Keratinocyte (primary cell): ENCODE measurements at regions not wholly inside any gene's neighbourhood (a gene's known extent, or its start where the extent isn't known, plus 50 kb on each side); places are given as distances from the start of the nearest gene placed in this dataset.
A peak's percentile ranks its signal among the peaks of the same experiment; 100 is the strongest.

Source experiments
- DNase-seq: peaks from one replicate; pipeline ENCODE4 v3.0.0-alpha.2; 2011; ENCODE audit warnings: low read depth, missing footprints, low spot score
- FAIRE-seq: peaks from 2 replicates; lab custom pipeline; 2011; peaks lifted over from hg19 to GRCh38; lab: Jason Lieb, UNC
- H2AFZ ChIP-seq: 2 replicates; pipeline ENCODE4 v1.6.0; 2012; ENCODE audit warnings: low read length, control low read depth, inconsistent platforms; ENCODE audit not compliant: control insufficient read depth
- H3K27ac ChIP-seq: 2 replicates; pipeline ENCODE4 v1.5.1; 2011; ENCODE audit warnings: low read length; ENCODE audit not compliant: control insufficient read depth, insufficient read depth
- H3K27me3 ChIP-seq: 3 replicates; pipeline ENCODE4 v1.6.0; 2011; ENCODE audit warnings: low read length; ENCODE audit not compliant: control insufficient read depth, insufficient read depth; ENCODE audit errors: extremely low read depth
- H3K36me3 ChIP-seq, 2 experiments: 2 replicates in 1 of 2; 3 replicates in 1 of 2; pipeline ENCODE4 v1.5.1; 2011; ENCODE audit warnings: low read length in 2 of 2, mild to moderate bottlenecking in 1 of 2; ENCODE audit not compliant: control insufficient read depth in 2 of 2, insufficient read depth in 2 of 2; ENCODE audit errors: extremely low read depth in 1 of 2
- H3K4me1 ChIP-seq: 3 replicates; pipeline ENCODE4 v1.5.1; 2011; ENCODE audit warnings: low read length; ENCODE audit not compliant: control insufficient read depth, insufficient read depth; ENCODE audit errors: extremely low read depth
- H3K4me2 ChIP-seq: 3 replicates; pipeline ENCODE4 v1.6.0; 2011; ENCODE audit warnings: low read depth, low read length; ENCODE audit not compliant: control insufficient read depth, insufficient read depth; ENCODE audit errors: extremely low read depth
- H3K4me3 ChIP-seq, 3 experiments: fragments of 200-600 bp in 1 of 3; sonication (generic) in 1 of 3; 2 replicates in 2 of 3; 3 replicates in 1 of 3; pipeline ENCODE4 v1.5.1; 2011 to 2016; ENCODE audit warnings: low read length in 3 of 3, mild to moderate bottlenecking in 3 of 3, control low read depth in 2 of 3, inconsistent platforms in 1 of 3, low read depth in 1 of 3, mixed read lengths in 1 of 3, mixed run types in 1 of 3, moderate library complexity in 1 of 3; ENCODE audit not compliant: control insufficient read depth in 2 of 3, insufficient read depth in 2 of 3; ENCODE audit errors: extremely low read depth in 1 of 3
- H3K79me2 ChIP-seq: 2 replicates; pipeline ENCODE4 v1.6.0; 2012; ENCODE audit warnings: low read length; ENCODE audit not compliant: control insufficient read depth, insufficient read depth
- H3K9ac ChIP-seq: 3 replicates; pipeline ENCODE4 v1.6.0; 2011; ENCODE audit warnings: low read length; ENCODE audit not compliant: control insufficient read depth, insufficient read depth; ENCODE audit errors: extremely low read depth
- H3K9me1 ChIP-seq: 3 replicates; pipeline ENCODE4 v1.6.0; 2011; ENCODE audit warnings: low read length; ENCODE audit not compliant: control insufficient read depth, insufficient read depth; ENCODE audit errors: extremely low read depth
- H3K9me3 ChIP-seq: 2 replicates; pipeline ENCODE4 v1.5.1; 2012; ENCODE audit warnings: low read depth, low read length; ENCODE audit not compliant: control insufficient read depth
- H4K20me1 ChIP-seq: 3 replicates; pipeline ENCODE4 v1.6.0; 2011; ENCODE audit warnings: low read length; ENCODE audit not compliant: control insufficient read depth, insufficient read depth; ENCODE audit errors: extremely low read depth
- CTCF ChIP-seq, 3 experiments: IDR thresholded peaks in 1 of 3; conservative IDR thresholded peaks in 1 of 3; optimal IDR thresholded peaks in 1 of 3; 2 replicates in 2 of 3; 3 replicates in 1 of 3; pipeline versions ENCODE3 to v1.5.1; 2011; ENCODE audit warnings: low read length in 3 of 3, mild to moderate bottlenecking in 3 of 3, moderate library complexity in 2 of 3, control low read depth in 1 of 3, inconsistent platforms in 1 of 3; ENCODE audit not compliant: insufficient read depth in 2 of 3; ENCODE audit errors: extremely low read depth in 1 of 3
- EZH2 ChIP-seq: IDR thresholded peaks from one replicate; pipeline ENCODE4 v1.6.1; 2012; ENCODE audit warnings: inconsistent platforms, mild to moderate bottlenecking, low read length, moderate library complexity
- dilution Hi-C: fragments of 300-500 bp; cut with MboI; formaldehyde crosslinking; loops from one replicate; pipeline ENCODE4 v1.7.0; 2020; ENCODE audit warnings: low sequenced_read_pairs; ENCODE audit not compliant: extremely low pct_ligation_motif_present

- TF ChIP-seq EZH2 (no peak), CTCF (optimal IDR thresholded peaks at IDR 0.05 in 1 of 3, IDR thresholded peaks at IDR 0.05 in 1 of 3, conservative IDR thresholded peaks at IDR 0.05 in 1 of 3; ENCODE audit: extremely low read depth in 1 of 3, insufficient read depth in 2 of 3, low read length in 3 of 3) (no peak)
- Histone ChIP-seq H3K27ac (peak overlapping the region; percentile 19), H3K4me1 (peaks cover 18% of the 10 kb centered on the region), H3K4me2 (peak overlapping the region; percentile 58), H4K20me1 (no peaks in the 10 kb centered on the region), H3K27me3 (no peaks in the 10 kb centered on the region), H3K9me1 (no peaks in the 10 kb centered on the region), H3K4me3 (peak overlapping the region in 1 of 3 experiments; percentile 16), H3K79me2 (no peaks in the 10 kb centered on the region), H3K9me3 (no peaks in the 10 kb centered on the region), H3K9ac (peak overlapping the region; percentile 4), H3K36me3 (no peaks in the 10 kb centered on the region), H2AFZ (peak overlapping the region; percentile 41)
- DNase-seq (peak; percentile 67), FAIRE-seq (peak; percentile 69)
- dilution Hi-C loops, result no loop called here
Measured at GRCh38 chr6:6856538-6857523, 250.9 kb upstream of the RREB1 start.

- Histone ChIP-seq H3K9me3 (no peaks in the 10 kb centered on the region), H3K9me1 (no peaks in the 10 kb centered on the region), H3K4me2 (peak overlapping the region; percentile 58), H3K79me2 (no peaks in the 10 kb centered on the region), H3K27me3 (no peaks in the 10 kb centered on the region), H3K4me3 (peak overlapping the region in 1 of 3 experiments; percentile 16), H2AFZ (peak overlapping the region; percentile 17), H3K9ac (no peak overlapping the region), H3K27ac (peak overlapping the region; percentile 3), H3K36me3 (no peaks in the 10 kb centered on the region), H3K4me1 (peaks cover 18% of the 10 kb centered on the region), H4K20me1 (no peaks in the 10 kb centered on the region)
- TF ChIP-seq CTCF (optimal IDR thresholded peaks at IDR 0.05 in 1 of 3, IDR thresholded peaks at IDR 0.05 in 1 of 3, conservative IDR thresholded peaks at IDR 0.05 in 1 of 3; ENCODE audit: extremely low read depth in 1 of 3, insufficient read depth in 2 of 3, low read length in 3 of 3) (no peak), EZH2 (no peak)
- DNase-seq, result no peak
- dilution Hi-C loops, result no loop called here
- no peak for FAIRE-seq
Measured at GRCh38 chr6:6857528-6857927, 250.2 kb upstream of the RREB1 start.
